GM19463 (cell line): ENCODE measurements at regions not wholly inside any gene's neighbourhood (a gene's known extent, or its start where the extent isn't known, plus 50 kb on each side); places are given as distances from the start of the nearest gene placed in this dataset.
"Not testable (repeated sequence)": the region's sequence is repeated elsewhere in the genome, so short reads cannot be mapped to it uniquely, and the experiment has no call there.

Experiments used
- ATAC-seq: cut with Tn5 transposase; IDR thresholded peaks from one replicate; pipeline ENCODE4 v1.9.1; 2021; ENCODE audit warnings: mild to moderate bottlenecking, moderate library complexity; ENCODE audit not compliant: unreplicated experiment

DNA sequence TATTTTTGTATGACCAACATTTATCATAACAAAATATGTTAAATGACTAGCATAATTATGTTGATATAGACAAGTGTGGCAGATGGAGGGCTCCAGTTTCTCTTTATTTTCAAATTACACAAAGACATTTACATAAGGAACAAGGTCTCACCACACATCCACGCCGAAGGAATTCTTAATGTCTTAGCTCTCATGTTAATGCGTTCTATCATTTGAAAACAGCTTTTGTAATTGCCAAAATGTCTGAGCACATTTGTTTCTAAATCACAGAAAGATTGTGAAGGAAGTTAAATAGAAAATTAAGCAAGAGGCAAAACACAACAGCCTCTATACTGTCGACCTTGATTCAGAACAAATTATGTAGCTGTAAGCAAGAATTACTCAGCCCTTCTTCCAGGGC lies 223.0 kb upstream of the NR5A2 start:
- ATAC-seq, result no peak

DNA sequence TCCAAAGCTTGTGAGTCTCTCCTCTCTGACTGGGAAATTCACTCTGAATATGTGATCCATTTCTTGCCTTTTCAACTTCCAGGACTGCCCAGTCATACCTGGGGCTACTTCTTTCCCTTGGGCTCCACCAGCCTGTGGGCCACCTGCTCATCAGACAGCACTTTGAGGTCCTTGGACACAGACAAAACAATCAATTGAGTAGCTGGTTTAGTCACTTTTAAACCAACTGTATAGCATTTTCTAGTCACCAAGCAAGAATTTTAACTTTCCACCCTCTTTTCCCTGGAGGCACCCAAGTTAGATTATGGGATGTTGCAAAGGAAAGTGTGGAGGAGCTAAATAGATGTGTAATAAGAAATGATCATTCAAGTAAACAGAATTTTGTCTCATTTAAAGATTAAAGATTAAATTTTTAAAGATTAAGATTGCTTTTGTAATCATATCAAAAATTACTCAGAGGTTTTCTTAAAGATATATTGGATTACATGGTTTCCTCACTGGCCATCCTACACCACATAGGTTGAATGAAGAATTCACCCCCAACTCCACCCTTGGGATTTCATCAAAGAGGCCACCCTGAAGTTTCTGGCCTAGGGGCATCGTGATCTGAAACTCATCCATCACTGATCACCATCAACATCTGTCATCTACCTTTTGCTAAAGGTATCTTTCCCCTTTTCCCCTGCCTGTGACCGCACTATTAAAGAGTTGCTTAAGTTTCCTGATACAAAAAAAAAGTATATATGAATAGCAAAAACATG lies 219.2 kb upstream of the NR5A2 start:
- no peak for ATAC-seq

DNA sequence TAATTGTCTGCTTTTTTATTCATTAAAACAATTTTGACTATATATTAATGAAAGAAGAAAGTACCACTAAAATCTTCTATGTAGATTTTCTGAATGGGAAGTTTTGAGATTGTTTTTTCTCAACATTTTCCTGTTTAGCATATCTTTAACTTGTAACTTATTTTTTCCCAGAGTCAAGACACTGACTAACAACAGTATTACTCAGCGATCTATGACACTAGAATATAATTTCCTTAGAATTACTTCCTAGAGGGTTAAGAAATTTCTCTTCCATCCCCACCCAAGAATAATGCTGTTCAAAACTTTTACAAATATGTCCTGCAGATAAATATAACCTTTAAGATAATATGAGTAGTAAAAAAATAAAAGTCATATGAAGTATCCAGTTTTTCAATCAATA lies 218.2 kb upstream of the NR5A2 start:
- ATAC-seq, result no peak

DNA sequence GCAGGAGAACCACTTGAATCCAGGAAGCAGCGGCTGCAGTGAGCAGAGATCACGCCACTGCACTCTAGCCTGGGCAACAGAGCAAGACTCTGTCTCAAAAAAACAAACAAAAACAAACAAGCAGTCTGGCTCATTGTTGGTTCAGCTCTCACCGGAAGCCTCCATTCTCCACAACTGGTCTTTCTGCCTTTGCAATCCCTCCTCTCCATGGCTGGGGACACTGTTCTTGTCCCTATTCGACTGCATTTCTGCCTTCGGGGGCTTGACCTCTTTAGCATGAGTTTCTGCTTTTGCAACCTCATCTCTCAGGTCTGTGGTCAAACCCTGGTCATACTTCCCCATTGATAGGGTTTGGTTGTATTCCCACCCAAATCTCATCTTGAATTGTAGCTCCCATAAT lies 216.3 kb upstream of the NR5A2 start:
- ATAC-seq, result no peak

DNA sequence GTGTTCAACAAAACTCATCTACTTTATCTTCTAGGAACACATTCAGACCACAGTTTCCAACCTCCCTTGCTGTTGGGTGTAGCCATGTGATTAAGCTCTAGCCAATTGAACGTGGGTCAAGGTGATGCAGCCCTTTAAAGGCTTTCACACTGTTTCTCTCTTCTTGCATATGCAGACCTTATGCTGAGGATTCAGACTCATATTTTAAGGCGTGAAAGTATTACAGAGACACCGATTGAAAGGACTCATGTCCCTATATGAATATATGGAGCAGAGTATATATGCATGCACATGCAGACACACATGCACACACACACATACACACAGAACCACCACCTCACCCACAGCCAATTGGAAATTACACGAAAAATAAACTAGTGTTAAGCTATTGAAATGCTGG lies 214.3 kb upstream of the NR5A2 start:
- ATAC-seq, result no peak

DNA sequence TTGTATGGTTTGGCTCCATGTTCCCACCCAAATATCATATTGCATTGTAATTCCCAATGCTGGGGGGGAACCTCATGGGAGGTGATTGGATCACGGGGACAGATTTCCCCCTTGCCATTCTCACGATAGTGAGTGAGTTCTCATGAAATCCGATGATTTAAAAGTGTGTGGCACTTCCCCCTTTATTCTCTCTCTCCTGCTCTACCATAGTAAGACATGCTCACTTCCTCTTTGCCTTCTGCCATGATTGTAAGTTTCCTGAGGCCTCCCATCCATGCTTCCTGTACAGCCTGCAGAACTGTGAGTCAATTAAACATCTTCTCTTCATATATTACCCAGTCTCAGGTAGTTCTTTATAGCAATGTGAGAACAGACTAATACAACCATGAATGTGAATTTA lies 211.6 kb upstream of the NR5A2 start:
- no peak for ATAC-seq

DNA sequence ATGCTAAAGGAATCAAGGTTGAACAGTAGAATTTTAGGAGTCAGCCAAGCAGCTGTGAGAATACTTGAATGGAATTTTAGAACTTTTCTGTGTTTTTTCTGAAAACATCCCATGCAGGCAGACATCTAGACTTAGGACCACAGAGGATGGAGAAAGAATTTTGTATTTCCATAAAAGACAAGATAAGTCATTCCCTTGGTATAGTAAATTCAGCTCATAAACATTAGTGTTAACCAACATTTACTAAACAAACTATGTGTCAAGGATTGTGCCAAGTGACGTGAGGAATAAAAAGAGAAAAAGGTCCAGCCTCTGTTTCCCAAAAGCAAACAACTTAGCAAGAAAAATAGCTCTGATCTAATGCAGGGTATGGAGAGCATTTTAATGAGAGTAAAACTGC lies 210.2 kb upstream of the NR5A2 start:
- ATAC-seq, result no peak

DNA sequence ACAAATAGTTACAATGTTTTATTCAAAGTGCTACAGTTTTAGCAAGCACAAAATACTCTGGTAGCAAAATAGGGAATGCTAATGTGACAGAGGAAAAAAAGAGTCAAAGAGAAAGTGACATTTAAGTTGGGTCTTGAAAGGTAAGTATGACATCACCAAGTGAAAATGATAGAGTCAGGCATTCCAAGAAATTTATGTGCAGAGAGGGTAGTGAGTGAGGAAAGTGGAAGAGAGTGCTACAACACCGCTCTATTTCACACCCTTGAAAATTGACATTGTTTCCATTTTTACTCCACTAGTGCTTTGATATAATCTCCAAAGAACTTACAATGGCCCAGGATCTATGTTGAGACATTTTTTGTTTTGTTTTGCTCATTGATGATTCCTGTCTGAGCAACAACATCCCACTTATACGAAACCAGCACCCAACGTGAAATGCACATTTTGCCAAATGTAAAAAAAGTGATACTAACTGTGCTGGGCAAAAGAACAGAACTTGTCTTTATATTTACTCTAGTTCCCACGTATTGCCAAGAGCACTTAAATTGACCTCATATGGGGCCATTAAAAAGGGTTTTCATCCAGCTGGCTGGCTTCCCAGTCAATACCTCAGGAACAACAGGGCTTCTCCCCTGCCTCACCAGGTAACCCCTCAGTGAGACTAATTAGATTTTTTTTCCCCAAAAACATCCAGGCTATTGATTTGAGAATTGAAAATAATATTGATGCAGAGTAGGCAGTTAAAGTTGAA lies 206.3 kb upstream of the NR5A2 start:
- ATAC-seq, result no peak

DNA sequence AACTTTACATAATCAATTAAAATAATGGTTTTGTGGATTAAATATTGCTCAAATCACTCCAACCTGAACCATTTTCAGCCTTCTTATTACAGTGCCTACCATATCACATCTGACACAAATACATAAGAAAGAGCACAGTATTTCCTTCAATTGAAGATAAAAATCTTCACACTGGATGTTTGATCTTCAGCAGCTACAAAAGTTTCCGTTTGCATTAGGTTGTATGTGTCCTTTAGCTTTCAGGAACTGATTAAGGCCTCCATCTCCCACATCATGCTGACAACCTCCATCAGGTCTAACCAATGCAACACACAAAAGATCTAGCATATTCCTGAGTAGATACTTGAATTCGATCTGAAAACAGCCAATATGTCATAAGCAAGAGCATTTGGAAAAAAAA lies 195.1 kb upstream of the NR5A2 start:
- ATAC-seq, result no peak

DNA sequence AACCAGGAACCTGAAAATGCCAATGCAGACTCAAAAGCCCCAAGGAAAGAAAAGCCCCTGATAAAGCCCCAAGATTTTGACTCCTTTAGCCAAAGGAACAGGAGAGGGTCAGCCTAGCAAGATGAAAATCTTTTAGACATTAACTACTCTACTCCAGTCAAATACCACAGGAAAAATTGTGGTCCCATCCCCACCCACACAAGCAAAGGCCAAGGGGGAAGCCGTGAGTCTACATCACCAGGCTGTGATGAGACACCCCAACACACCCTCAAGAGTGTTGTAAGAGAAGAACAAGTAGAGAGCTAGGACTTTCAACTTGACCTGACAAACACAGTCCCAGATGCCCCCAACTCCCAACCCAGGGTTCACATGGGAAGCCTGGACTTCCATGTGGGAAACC lies 192.8 kb upstream of the NR5A2 start:
- ATAC-seq, result no peak

DNA sequence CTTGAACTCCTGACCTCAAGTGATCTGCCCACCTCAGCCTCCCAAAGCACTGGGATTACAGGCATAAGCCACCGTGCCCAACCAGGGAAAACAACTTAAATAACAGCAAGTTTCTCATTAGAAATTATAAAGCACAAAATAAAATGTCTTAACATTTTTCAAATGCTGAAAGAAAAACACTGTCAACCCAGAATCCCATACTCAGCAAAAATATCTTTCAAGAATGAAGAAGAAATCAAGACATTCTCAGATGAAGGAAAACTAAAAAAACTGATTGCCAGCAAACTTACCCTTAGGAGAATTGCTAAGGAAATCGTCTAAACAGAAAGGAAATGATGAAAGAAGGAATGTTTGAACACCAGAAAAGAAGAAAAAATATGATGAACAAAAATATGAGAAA lies 191.1 kb upstream of the NR5A2 start:
- no peak for ATAC-seq

DNA sequence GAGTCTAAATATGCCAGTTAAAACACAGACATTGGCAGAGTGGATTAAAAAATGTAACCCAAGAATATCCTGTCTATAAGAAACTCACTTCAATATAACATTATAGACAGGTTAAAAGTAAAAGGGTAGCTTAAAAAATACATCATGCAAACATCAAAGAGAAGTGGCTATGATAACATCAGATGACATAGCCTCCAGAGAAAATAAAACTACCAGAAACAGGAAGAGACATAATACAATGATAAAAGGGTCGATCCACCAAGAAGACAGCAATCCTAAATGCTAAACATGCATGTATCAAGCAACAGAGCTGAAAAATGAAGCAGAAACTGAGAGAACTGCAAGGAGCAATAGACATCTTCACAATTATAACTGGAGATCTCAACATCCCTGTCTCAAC lies 190.2 kb upstream of the NR5A2 start:
- ATAC-seq, result no peak

DNA sequence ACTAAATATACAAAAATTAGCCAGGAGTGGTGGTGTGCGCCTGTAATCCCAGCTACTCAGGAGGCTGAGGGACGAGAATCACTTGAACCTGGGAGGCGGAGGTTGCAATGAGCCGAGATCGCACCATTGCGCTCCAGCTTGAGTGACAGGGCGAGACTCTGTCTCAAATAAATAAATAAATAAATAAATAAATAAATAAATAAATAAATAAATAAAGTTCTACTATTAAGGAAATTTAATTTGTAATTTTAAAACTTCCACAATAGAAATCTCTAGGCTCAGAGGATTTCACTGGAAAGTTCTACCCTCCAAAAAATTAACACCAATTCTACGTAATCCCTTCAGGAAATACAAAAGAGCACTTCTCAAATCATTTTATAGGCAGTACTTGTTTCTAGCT lies 187.9 kb upstream of the NR5A2 start:
- ATAC-seq, result not testable (repeated sequence)

DNA sequence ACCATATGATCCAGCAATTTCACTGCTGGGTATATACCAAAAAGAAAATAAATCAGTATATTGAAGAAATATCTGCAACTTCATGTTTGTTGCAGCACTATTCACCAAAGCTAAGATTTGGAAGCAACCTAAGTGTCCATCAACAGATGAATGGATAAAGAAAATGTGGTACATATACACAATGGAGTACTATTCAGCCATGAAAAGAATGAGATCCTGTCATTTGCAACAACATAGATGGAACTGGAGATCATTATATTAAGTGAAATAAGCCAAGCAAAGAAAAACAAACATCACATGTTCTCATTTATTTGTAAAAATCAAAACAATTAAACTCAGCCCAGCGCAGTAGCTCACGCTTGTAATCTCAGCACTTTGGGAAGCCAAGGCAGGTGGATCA lies 184.4 kb upstream of the NR5A2 start:
- ATAC-seq, result not testable (repeated sequence)

DNA sequence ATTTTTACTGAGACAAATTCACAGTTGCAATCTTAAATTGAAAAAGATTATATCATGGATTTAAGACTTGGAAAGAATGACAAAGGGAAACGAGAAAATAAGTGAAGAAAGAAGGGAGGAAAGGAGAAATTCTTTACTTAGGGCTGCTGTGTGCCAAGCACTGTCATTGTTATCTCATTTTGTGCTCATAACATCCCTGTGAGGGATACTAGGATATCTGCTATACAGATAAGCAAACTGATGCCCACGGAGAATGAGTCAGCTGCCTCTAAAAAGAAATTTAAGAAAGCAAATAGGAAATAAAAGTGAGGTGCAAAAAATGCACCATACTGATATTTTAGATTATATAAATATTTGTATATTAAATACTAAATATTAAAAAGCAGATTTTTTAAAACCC lies 183.6 kb upstream of the NR5A2 start:
- no peak for ATAC-seq

DNA sequence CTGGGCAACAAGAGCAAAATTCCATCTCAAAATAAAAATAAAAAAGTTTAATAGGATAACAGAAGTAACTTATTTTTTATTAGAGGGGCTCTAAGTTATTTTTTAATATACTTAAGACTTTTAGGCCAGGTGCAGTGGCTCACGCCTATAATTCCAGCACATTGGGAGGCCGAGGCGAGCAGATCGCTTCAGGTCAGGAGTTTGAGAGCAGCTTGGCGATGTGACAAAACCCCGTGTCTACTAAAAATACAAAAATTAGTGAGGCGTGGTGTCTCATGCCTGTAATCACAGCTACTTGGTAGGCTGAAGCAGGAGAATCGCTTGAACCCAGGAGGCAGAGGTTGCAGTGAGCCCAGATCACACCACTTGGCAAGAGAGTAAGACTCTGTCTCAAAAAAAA lies 180.5 kb upstream of the NR5A2 start:
- no peak for ATAC-seq

DNA sequence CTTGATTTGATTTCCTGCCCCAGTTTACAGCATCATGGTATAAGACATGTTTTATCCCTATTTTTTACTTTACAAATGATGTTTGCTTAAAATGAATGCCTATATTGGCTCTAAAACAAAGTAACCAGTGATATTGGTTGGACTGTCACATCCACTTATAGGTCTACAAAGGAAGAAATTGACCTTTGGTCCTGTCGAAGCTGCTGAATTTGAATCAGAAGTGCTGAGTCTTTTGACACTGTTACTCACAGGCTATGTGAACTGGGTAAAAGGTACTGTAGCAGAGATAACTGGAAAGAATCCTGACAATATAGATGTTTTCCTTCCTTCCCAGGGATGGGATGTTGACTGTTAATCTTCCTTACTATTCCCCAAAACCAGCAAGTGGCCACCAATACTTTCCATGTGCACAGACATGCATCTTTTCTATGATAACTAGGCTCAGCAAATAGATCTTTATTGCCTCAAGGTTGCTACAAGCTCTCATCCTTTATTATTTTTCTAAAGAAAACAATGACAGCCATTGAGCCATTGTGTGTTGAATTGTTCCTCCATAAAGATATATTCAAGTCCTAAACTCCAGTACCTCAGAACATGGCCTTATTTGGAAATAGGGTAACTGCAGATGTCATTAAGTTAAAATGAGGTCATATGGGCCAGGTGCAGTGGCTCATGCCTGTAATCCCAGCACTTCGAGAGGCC lies 175.9 kb upstream of the NR5A2 start:
- ATAC-seq, result no peak

DNA sequence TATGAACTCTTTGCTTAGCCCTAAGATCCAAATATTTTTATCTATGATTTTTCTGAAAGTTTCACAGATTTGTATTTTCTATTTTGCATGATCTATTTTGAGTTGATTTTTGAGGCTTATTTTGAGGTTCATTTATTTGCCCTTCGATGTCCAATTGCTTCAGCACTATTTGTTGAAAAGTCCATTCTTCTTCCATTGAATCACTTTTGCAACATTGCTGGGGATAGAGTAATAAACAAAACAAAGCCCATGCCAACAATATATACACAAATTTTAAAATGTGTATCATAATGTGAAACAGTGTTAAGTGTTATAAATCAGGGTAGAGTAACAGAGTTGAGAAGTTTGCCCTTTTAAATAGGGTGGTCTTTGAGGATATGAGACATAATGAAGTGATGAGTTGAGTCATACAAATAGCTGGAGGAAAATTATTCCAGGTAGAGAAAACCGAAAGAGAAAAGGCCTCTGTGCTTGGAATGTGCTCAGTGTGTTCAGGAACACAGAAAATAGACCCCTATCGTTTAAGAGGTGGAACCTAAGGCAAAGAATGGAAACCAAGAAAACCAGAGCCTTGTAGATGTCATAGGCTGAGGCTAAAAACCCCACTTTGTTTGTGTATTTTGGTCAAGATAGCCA lies 172.7 kb upstream of the NR5A2 start:
- ATAC-seq, result no peak

DNA sequence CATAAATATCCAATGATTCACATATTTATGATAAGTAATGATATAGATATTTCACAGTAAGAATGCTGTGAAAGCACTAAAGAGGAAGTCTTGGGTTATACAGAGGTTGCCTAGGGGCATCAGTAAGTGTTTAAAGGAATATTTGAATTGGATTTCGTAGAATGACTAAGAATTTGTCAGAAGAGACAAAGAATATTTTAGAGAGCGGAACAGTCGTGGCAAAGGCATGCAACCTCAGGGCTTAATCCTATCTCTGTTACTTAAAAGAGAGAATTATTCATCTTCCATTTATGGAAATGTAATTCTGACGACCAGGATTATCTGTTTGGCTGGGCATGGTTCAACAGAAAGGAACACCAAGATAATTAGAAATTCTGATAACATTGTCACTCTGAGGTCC lies 171.9 kb upstream of the NR5A2 start:
- ATAC-seq, result no peak

DNA sequence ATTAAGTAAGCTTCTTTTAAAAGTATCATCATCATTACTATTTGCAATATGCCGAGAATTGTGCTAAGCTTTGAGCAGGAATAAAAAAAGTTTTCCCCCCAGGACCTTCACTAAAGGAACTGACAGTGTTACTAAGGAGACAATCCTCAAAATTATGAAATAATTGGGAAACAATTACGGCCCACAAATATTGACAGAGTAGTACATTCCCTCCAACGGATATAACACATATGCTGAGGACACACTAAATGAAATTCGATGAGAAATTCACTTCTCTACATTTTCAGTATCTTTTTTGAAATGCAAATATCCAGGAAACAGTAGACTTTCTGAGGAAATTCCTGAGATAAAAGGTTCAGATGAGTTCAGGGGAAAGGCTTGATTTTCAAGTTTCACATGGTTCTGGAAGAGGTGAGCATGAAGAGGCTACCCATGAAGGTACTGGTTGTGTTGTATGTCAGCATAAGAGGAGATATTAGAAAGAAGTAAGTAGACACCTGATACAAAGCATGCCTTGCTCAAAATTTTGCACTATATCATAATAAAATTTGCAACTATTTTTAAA lies 171.2 kb upstream of the NR5A2 start:
- no peak for ATAC-seq

DNA sequence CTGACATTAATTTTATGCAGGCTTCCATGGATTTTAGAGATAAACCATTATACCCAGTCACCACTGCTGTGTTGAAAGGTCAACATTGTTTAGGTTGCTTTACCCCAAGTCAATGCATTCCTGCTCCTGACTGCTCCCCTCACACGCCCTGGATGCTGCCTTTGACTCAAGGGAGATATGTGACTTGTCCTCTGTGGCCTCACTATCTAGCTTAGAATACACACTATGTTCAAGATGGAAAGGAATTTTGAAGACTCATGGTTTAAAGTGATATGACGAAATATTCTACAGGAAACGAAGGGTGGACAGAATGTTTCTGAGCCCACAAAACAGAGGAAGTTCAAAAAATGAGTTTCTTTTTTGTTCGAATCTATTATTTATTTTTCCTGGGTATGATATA lies 170.4 kb upstream of the NR5A2 start:
- no peak for ATAC-seq
